Left lobe of liver (tissue), 2 donors: ENCODE measurements at regions not wholly inside any gene's neighbourhood (a gene's known extent, or its start where the extent isn't known, plus 50 kb on each side); places are given as distances from the start of the nearest gene placed in this dataset.

Experiments used
- ATAC-seq: fragments of 200-7000 bp; cut with Tn5 transposase; one replicate; pipeline ENCODE4 v1.9.1; 2020; ENCODE audit warnings: mild to moderate bottlenecking, moderate library complexity
- DNase-seq: peaks from one replicate; pipeline ENCODE4 v3.0.0-alpha.2; 2020; ENCODE audit warnings: low spot score
- donor health status: DM: no; HTN: no; CAD: no; lungs with moderate emphysema.
- donor health status: DM: no; HTN: yes; CAD: no.

DNA sequence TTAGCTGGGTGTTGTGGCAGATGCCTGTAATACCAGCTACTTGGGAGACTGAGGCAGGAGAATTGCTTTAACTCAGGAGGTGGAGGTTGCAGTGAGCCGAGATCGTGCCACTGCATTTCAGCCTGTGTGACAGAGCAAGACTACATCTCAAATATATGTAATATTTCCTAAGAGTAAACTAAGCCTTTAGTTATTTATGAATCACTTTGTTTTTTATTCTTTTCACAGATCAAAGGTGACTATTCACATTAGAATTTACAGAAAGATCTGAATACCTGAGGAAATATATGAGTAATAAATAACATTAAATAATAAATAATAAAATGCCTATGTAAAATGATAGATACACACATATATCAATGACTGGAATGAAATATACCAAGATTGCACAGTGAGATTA, 630.8 kb upstream of the IMPG1 start:
- DNase-seq (no peak), ATAC-seq (no peak)

DNA sequence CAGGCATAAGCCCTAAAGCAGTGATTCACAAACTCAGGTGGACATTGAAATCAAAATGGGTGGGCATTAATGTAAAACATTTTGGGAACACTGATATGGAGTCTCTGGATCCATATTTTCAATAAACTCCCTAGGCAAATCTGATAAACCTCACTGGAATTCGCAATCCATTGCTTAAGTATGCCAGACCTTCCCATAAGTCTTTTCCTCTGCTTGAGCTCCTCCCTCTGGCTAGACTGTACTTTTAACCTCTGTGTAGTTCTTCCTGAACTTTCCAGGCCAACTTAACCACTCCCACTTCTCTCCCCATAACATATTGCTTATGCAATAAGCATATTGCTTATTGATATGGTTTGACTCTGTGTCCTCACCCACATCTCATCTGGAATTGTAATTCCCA, 629.7 kb upstream of the IMPG1 start:
- DNase-seq (no peak), ATAC-seq (no peak)

GRCh38 chr6:76701610-76702009, 629.1 kb upstream of the IMPG1 start:
- DNase-seq (no peak), ATAC-seq (no peak)

DNA sequence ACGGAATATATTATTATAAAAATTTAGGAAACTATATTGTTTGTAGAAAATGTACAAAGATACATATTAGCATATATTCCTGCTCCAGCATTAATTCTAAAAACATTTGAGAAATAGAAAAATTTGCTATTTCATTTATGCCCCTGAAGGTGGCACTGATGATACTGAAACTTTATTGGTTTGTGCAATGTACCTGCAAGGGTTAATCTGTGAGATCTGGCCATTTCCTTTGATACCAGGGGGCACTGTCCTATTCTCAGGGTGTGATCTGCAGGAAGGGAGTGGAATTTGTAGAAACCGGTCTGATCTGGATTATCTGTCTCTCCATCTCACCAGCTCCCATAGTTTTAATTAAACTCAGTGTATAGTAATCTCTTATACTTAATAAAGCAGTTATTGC, 625.1 kb upstream of the IMPG1 start:
- DNase-seq (no peak), ATAC-seq (peak; percentile 35)

DNA sequence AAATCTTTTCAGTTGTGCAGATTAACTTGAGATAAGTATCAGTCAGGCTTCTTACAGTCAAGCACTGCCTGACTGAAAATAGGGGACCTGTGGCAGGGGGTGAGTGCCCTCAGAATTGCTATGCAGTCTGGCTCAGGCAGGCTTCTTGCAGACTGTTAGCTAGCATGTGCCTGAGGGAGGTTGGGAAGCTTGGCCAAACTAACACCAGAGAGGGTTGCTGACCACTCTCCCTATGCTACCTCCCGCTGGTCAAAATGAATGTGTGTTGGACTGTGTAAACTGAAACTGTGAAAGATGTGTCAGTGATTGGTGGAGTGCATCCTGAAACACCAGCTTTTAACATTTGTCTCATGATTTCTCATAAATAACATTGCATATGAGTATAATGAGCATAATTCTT, 622.3 kb upstream of the IMPG1 start:
- DNase-seq (no peak), ATAC-seq (no peak)

DNA sequence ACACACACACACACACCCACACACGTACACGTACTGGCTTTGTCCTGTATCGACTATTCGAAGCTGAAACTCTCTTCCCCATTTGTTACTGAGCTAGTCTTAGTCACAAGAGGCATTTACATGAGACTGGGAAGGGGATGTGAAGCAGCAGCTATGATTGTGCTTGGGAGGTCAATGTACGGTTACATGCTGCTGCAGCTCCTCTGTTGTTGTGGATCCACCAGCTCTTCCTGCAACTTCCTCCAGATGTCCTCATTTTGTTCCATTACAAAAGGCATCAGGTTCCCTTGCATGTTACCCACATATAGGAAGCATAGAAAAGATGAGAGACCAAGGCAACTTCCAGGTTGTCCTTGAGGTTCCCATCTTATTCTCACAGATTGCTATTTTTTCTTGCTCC, 612.4 kb upstream of the IMPG1 start:
- DNase-seq (no peak), ATAC-seq (peak; percentile 66)

- DNase-seq = no peak
- no peak for ATAC-seq
Measured at GRCh38 chr6:76683985-76684384, 611.5 kb upstream of the IMPG1 start.

DNA sequence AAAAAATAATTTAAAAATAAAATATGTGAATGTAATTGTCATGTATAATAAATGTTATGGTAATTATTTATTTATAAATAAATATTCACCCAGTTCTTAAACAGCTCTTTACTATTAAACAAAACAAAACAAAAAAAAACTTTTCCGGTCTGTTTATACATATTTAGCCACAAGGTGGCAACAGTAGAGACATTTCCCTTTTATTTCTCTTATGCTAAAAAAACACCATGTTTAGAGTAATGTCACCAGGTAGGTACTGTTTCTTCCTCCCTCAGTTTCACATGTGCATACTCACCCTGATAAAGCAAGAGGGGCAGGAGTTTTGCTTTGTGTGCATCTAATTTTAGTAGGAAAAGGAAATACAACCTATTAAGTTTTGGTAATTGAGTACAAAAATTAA, 610.4 kb upstream of the IMPG1 start:
- DNase-seq (no peak), ATAC-seq (peak; percentile 62)

- no peak for ATAC-seq
- no peak for DNase-seq
Measured at GRCh38 chr6:76681781-76682180, 609.3 kb upstream of the IMPG1 start.

- no peak for ATAC-seq
- no peak for DNase-seq
Measured at GRCh38 chr6:76677017-76677416, 604.6 kb upstream of the IMPG1 start.

DNA sequence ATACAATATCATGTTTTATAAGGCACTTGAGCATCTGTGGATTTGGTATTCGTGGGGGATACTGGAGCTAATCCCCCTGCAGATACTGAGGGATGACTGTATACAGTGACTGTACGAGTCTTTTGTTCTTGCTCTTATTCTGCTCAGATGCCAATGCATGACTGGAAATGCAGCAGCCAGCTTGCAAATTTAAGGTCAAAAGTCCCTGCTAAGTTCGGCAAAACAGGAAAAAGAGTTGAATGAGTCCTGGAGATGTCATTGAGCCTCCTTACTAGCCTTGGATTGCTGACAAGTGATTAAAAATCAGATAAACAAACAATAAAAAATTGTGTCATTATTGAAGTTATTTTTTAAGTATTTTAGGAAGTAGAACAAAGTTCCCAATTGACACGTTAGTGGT, 599.3 kb upstream of the IMPG1 start:
- no peak for DNase-seq
- ATAC-seq = no peak

DNA sequence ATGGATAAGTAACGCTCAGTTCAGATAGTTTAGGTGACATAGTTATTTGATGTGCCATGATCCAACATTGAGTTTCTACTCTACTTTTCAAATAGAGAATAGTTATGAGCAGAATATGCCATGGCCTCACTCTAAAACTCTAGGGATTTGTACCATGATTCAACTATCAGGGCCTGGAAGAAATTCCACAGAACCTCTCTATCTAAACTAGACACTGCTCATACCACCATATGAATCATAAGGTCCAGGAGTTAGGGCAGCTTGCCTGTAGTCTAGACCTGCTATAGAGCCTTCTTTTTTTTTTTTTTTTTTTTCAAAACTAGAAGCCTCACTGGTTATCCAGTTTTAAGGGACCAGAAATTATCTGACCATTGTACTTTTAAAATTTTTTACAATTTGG, 571.8 kb upstream of the IMPG1 start:
- ATAC-seq = no peak
- DNase-seq = no peak

DNA sequence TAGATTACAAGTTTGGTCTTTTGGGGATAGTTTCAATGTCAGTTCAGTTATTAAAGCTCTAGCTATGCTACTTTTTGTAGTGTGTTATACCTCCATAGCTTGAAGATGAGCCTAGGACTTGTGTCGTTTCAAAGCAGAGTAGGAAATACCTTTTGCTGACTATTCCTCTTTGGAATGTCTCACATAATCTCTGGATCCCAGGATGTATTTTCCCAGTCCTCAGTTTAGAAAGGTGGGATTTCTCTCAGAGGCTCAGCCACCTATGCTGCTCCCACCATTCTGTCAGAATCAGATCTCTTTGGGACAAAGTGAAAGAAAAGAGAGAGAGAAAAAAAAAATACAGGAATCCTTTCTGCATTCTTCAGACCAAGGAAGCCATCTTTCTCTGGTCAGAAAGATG, 567.5 kb upstream of the IMPG1 start:
- DNase-seq = no peak
- no peak for ATAC-seq

DNA sequence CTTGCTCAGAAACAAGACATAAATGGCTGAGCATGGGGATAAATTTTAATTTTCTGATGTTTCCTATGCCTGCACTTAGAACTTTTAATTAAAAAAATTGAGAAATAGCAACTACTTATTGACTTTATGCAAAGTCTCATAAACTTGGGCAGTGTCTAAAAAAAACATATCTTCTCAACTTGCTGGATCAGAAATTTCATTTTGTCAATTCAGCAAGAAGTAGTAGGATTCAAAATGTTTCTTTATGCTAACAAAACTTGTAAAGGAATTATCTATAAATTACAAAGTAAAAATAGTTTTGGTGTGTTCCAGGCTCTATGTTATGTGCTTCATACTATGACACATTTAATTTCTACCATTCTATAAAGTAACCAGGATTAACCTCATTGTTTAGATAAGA, 562.2 kb upstream of the IMPG1 start:
- no peak for ATAC-seq
- no peak for DNase-seq

DNA sequence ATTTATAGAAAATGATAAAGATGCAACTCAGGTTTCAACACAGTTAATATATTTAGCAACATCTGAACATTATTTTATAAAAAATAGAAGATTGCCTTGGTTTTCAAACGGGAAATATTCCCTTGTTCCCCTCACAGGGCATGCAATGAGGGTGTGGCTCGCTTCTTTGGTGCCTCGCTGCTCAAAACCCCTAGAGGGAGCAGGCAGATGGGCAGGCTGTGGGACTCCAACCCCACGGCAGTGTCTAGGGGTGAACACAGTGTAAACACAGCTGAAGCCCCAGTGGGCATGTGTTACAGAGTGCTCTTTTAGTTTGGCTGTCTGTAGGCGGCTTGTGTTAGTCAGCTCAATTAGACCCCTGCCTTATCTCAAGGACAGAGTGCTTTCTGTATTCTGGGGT, 560.8 kb upstream of the IMPG1 start:
- ATAC-seq (no peak), DNase-seq (no peak)

- DNase-seq (no peak), ATAC-seq (no peak)
Measured at GRCh38 chr6:76631622-76632021, 559.2 kb upstream of the IMPG1 start.

DNA sequence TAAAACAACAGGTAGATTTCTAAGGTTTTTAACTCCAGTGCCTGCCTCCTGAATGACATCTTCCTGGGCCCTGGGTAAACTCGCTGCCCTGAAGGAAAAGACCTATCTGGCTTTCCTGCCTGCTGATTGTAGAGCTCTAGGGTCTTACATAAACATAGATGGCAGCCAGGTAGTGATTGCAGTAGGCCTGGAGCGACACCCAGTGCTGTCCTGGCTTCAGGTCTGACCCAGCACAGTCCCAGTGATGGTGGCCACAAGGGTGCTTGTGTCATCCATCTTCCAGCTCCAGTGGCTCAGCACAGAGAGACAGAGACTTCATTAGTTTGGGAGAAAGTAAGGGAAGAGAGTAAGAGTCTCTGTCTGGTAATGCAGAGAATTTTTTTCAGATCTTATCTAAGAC, 542.9 kb upstream of the IMPG1 start:
- ATAC-seq = no peak
- no peak for DNase-seq

- ATAC-seq = no peak
- DNase-seq = no peak
Measured at GRCh38 chr6:76612954-76613353, 540.5 kb upstream of the IMPG1 start.

DNA sequence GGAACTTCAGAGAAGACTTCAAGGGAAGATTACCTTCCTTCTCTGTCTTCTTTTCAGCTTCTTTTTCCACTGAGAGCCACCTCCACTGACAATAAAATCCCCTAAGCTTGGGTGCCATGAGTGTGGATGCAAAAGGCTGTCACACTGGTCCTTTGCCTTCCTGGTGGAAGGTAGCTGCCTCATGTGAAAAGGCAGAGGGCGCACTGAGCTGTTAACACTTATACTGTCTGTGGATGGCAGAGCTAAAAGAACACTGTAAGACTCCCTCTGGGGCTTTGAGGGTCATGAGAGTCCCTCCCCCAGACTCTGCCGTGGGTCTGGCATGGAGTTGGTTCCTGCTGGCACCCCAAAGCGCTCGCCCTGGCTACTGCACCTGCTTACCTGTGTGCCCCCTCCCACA, 536.7 kb upstream of the IMPG1 start:
- no peak for ATAC-seq
- DNase-seq = no peak

- DNase-seq (no peak), ATAC-seq (no peak)
Measured at GRCh38 chr6:76594109-76594508, 521.6 kb upstream of the IMPG1 start.

DNA sequence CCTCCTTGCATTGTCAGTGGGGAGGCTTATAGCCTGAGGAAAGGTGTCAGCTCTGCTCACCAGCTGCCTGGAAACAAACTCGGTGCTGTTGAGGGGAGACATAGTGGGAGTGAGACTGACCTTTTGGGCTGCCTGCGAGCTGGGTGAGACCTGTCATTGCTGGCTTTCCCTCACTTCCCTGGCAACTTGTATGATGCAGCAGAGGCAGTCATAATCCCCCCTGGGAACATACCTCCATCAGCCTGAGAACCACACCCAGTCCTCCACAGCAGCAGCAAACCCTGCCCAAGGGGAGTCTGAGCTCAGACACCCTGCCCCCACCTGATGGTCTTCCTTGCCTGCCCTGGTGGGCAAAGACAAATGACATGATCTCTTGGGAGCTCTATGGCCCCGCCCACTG, 521.2 kb upstream of the IMPG1 start:
- ATAC-seq (no peak), DNase-seq (no peak)

DNA sequence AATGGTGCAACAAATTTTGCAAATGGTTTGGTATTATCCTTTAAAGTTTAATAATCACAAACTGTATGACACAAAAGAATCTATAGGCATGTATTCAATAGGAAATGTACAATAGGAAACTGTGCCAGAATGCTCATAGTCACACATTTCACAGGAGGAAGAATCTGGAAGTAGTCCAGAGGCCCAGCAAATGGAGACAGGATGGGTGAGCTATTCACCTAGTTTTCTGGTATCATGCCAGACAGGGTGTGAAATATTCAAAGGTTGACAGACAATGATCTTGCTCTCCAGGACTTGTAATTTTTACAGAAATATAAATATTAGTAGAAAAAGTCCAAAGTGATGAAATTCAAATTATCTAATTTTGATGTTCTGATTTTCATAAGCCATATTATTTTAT, 520.1 kb upstream of the IMPG1 start:
- ATAC-seq (no peak), DNase-seq (no peak)

DNA sequence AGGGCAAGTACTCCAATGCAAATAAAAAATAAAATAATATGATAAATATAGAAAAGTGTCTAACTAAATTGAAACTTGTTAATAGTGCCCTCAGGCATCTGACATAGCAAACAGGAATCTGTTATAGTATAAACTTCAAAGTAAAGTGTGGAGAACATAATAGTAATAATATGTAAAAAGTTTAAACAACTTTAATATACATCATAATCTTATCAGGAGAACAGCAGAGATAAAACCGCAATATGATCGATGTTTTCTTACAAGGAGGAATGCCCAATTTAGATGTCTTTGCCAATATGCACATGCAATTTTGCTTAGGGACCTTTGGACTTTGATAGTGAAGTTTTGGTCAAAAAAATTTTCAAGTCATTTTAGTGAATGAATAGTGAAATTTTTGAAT, 514.8 kb upstream of the IMPG1 start:
- ATAC-seq (no peak), DNase-seq (no peak)

DNA sequence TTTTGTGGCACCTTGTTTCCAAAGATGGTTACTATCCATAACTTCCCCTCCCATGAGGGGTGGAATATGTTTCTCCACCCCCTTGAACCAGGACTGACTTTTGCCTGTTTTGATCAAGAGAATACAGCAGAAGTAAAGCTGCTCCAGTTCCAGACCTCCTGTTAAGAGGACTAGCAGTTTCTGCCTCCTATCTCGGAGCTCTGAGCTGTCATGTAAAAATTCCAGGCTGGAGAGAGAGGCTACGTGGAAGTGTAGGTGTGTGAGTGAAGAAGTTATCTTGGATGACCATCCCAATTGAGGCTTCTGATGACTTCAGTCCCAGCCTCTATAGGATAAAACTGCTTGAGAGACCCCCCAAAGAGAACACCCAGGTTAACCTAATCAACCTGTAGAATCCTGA, 511.7 kb upstream of the IMPG1 start:
- no peak for ATAC-seq
- DNase-seq = no peak
